DMS153 (cell line): ENCODE measurements at regions not wholly inside any gene's neighbourhood (a gene's known extent, or its start where the extent isn't known, plus 50 kb on each side); places are given as distances from the start of the nearest gene placed in this dataset.
A peak's percentile ranks its signal among the peaks of the same experiment; 100 is the strongest.
"Not testable (repeated sequence)": the region's sequence is repeated elsewhere in the genome, so short reads cannot be mapped to it uniquely, and the experiment has no call there.

Experiments used
- DNase-seq: peaks from one replicate; lab custom pipeline; 2025; lab: John Stamatoyannopoulos, UW

- DNase-seq: no peak
Observed at GRCh38 chr12:125310461-125310860, 245.2 kb downstream of the AACS start.

- no peak for DNase-seq
Observed at GRCh38 chr12:125311050-125311449, 245.8 kb downstream of the AACS start.

- no peak for DNase-seq
Observed at GRCh38 chr12:125312471-125312870, 247.2 kb downstream of the AACS start.

GRCh38 chr12:125314051-125314755, 249.0 kb downstream of the AACS start:
- DNase-seq: no peak

DNA sequence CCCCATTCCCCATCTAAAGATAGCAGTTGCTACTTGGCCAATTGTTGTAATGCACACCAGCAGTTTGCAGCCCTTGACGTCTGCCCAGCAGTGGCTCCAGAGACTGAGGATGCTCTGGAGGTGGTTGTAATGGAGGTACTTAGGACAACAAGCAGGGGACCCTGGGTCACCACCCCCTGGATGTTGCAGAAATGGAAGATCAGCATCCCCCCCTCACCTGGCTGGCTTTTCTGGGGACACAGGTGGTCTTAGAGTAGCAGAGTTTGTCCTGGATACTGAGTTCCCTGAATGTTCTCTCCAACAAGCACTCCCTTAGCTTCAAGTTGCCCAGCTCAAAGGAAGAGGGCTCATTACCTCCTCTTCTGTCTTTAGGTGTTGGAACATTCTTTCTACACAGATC, 250.5 kb downstream of the AACS start:
- DNase-seq: no peak

DNA sequence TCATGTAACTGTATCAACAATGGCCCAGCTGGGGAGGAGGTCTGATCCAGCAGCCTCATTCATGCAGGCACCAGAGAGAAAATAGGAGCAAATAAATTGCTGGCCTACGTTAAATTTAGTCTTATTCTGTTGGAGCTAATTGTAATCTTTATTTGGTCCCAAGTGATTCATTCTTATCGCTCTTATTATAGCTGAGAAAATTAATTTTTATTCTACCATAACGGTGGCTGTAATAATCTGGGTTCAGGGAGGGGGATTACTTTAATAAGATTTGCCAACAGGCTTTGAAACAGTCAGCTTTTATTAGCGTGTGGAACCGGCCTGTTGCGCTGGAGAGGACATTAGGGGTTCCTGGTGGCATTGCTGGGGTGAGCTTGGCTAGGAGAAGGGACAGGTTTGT, 254.9 kb downstream of the AACS start:
- no peak for DNase-seq

- no peak for DNase-seq
Observed at GRCh38 chr12:125324861-125325490, 259.7 kb downstream of the AACS start.

DNA sequence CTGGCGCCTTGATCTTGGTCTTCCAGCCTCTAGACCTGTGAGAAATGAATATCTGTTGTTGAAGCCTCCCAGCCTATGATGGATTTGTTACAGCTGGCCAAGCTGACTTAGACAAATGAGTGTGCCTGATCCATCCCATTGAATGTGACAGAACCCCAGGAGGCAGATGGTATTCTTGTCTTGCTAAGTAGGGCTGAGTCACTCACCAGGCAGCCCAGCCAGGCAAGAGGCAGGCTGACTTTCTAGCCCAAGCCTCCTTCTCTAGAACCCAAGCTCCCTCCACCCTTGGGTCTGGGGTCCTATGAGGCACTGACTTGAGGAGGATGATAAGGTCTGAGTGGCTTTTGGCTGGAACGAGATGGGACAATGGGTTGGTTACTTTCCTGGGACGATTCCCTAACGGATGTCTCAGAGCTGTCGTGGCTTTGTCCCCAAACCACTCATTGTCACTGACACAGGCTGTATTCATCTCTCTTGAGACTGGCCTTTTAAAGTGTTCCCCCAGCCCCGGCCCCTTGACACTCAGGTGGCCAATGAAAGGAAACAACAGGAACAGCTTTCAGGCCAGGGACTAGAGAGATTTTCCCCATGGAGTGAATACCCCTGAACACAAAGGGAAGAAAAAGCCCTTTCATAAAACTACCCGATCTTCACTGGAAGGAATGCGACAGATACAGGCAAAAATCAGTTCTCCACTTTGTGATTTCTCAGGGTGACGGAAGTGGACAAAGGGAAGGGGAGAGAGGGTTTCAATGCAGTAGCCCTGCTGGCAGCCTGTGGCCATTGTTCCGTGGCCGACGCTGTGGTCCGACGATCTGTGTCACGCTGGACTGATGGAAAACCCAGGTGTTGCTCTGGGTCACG, 264.2 kb downstream of the AACS start:
- DNase-seq: no peak

DNA sequence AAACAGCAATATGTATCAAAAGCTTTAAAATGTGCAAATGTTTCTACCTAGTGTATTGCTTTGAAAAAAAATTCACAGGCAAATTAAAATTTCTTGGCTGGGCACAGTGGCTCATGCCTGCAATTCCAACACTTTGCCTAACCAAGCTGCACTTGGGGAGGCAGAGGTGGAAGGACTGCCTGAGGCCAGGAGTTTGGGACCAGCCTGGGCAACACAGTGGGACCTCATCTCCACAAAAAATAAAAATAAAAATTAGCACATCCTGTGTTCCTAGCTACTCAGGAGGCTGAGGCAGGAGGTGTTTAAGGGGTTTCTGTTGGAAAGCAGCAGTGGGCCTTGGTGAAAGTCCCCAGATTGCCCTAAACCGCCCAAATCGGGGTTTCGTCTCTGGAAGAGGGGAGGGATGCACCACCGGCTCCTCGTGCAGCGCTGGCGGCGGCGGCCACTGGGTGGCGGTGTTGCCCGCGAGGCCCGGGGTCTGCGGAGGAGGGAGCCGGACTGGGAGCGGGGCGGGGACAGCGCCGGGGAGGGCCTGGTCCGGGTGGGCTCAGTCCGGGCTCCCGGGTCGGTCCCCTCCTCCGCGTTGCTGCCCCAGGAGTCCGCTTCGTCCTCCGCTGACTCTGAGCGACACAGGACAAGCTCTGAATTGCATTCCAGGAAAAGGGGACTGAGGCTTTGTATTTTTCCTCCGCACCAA, 265.6 kb downstream of the AACS start:
- DNase-seq: no peak

GRCh38 chr12:125331342-125332052, 266.3 kb downstream of the AACS start:
- no peak for DNase-seq

DNA sequence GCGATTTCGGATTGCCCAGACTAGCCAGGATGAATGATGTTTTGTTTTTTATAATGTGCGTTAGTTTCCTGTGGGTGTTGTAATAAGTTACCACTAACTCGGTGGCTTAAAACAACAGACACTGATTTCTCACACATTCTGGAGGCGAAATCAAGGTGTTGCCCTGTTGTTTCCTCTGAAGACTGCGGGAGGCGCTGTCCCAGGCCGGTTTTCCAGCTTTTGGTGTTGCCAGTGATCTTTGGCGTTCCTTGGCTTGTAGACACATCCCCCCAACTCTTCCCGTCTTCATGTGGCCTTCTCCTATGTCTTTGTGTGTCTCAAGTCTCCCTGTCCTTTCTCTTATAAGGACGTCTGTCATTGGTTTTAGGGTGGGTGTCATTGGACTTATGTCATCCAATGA, 267.7 kb downstream of the AACS start:
- DNase-seq: no peak

DNA sequence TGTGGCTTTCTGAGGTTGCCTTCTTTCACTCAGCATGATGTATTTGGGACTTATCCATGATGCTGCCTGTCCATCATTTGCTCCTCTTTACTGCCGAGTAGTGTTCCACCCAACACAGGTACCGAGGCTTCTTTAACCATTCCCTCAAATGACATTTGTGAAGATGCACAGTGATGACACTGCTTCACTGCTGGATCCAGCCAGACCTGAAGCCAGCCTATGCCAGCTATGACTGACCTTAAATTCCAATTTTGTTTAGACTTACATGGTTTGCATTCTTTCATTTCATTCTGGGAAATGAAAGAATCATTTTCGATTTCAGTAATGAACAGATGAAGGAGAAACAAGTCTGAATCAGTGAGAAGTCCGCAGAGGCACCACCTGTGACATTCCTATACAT, 271.0 kb downstream of the AACS start:
- no peak for DNase-seq

- DNase-seq: peak; percentile 74
Observed at GRCh38 chr12:125340791-125341190, 275.6 kb downstream of the AACS start.

GRCh38 chr12:125341422-125341821, 276.2 kb downstream of the AACS start:
- no peak for DNase-seq

DNA sequence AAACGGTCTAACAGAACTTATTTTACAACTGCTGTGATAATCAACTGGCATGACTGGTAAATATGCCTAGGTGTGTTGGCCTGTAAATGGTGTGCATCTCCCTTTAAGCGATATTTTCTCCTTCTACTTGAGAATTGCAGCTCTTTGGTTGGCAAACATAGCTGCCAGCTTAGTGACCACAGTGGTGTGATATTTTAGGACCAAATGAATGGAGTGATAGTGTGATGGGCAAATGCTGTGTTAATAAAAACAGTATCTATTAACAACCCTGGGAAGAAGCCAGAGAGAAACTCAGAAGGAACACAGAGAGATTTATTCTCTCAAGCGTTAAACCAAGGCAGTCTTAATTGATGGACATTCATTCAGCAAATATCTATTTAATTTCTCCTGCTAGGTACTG, 278.4 kb downstream of the AACS start:
- DNase-seq: no peak

DNA sequence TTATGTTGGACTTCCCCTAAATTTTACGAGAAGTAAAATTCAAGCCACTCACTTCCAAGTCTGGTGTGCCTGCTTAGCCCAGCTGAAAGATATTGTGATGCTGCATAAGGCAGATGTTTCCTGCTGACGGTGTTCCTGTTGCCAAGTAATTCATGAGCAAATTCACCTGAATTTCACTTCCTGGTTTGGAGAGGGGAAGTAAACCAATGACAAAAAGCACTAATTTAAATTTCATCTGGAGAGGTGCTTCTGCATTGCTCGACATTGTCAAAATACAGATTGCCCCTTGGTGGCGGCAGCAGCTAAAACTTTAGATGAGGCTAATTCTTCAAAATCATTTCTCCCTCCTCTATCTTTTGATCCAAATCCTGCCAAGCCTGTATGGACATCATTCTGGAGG, 281.1 kb downstream of the AACS start:
- DNase-seq: peak; percentile 83

DNA sequence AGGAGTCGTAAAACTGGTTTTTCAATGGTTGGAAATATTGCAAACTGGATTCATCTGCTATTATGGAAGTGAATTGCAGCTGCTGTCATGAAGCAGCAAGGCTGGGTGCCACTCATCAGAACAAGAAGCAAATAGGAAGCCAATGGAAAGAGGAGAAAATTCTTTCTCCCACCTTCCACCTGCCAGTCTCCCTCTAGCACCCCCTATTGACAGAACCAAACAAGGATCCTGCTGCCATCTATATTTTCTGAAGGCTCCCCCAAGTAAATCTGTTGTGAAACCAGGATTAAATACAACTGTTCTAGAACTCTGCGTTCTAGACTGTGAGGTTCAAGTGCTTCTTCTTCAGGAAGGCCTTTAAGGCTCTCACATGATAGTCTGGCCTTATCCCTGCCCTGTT, 286.6 kb downstream of the AACS start:
- DNase-seq: no peak

DNA sequence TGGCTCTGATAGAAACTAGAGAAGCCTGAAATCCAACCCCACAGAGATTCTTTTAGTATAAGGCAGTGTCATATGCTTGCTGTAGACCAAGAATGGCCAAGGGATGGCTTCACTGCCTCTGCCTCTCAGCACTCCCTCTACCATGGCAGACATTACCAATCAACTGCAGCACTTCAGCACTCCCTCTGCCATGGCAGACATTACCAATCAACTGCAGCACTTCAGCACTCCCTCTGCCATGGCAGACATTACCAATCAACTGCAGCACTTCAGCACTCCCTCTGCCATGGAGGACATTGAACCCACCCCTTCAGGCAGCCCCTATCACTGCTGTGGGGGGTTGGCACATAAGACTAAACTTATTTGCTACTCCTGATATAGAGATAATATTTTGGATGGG, 287.8 kb downstream of the AACS start:
- not testable (repeated sequence) for DNase-seq

- no peak for DNase-seq
Observed at GRCh38 chr12:125353871-125354270, 288.6 kb downstream of the AACS start.

- DNase-seq: no peak
Observed at GRCh38 chr12:125355614-125356013, 290.4 kb downstream of the AACS start.

- DNase-seq: no peak
Observed at GRCh38 chr12:125356111-125356510, 290.9 kb downstream of the AACS start.

DNA sequence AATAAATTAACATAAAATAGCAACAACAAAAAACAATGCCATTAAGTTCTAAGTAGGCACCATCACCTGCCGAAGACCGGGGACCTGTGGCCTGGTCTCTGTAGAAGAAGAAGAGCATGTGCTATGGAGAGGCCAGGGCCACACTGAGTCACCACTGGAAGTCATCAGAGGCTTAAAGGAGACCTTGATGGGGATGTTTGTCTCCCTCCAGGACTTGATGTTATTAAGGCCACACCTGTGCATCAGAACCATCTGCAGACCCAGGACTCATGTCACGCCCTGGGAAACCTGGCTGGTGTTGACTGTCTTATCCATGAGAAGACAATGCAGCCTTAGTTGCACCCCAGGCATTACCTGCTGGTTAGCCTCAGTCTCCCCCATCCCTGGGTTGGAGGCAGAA, 292.3 kb downstream of the AACS start:
- no peak for DNase-seq
